ENCODE measurements at regions not wholly inside any gene's neighbourhood (a gene's known extent, or its start where the extent isn't known, plus 50 kb on each side); places are given as distances from the start of the nearest gene placed in this dataset.

DNA sequence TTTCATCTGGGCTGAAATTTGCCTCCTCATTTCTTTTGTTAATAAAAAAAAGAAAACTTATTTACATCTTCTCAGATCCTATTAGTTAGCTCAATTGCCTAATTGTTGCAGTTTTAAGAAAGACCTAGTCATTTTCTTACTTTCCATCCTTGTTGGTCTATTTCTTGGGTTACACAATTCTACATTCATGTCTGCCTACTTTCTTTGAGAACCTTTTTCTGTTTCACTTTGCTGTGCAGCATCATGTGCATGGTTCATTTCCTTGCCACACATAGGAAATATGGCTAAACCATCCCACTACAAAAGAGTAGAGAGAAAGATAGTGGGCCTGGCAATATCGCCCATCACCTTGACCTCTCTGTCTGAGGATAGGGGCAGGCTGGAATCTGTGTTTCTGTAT, 780.7 kb upstream of the FANCL start:
- Mint-ChIP-seq H3K9me3 (no peaks in the 10 kb centered on the region), H3K27ac (no peak overlapping the region), H3K4me1 (ENCODE audit: low read depth) (no peaks in the 10 kb centered on the region), H3K4me3 (no peak overlapping the region), H3K36me3 (ENCODE audit: insufficient read depth in 2 of 2) (no peaks in the 10 kb centered on the region), H3K27me3 (ENCODE audit: low read depth) (no peaks in the 10 kb centered on the region)
- DNase-seq: no peak
- no peak for ATAC-seq (replicated peaks in 1 of 2)

- no peak overlapping the region for H3K27ac Mint-ChIP-seq
- H3K9me3 Mint-ChIP-seq: no peaks in the 10 kb centered on the region
- H3K27me3 Mint-ChIP-seq (ENCODE audit: low read depth): no peaks in the 10 kb centered on the region
- H3K4me1 Mint-ChIP-seq (ENCODE audit: low read depth): no peaks in the 10 kb centered on the region
- ATAC-seq (replicated peaks in 1 of 2) (no peak), DNase-seq (no peak)
- no peaks in the 10 kb centered on the region for H3K36me3 Mint-ChIP-seq (ENCODE audit: insufficient read depth in 2 of 2)
- no peak overlapping the region for H3K4me3 Mint-ChIP-seq
Observed at GRCh38 chr2:59019566-59020159, 778.5 kb upstream of the FANCL start.

GRCh38 chr2:59018737-59019136, 777.6 kb upstream of the FANCL start:
- no peak for ATAC-seq (replicated peaks in 1 of 2)
- no peaks in the 10 kb centered on the region for H3K9me3 Mint-ChIP-seq
- H3K4me3 Mint-ChIP-seq: no peak overlapping the region
- H3K4me1 Mint-ChIP-seq (ENCODE audit: low read depth): no peaks in the 10 kb centered on the region
- DNase-seq: no peak
- H3K27me3 Mint-ChIP-seq (ENCODE audit: low read depth): no peaks in the 10 kb centered on the region
- no peak overlapping the region for H3K27ac Mint-ChIP-seq
- no peaks in the 10 kb centered on the region for H3K36me3 Mint-ChIP-seq (ENCODE audit: insufficient read depth in 2 of 2)

DNA sequence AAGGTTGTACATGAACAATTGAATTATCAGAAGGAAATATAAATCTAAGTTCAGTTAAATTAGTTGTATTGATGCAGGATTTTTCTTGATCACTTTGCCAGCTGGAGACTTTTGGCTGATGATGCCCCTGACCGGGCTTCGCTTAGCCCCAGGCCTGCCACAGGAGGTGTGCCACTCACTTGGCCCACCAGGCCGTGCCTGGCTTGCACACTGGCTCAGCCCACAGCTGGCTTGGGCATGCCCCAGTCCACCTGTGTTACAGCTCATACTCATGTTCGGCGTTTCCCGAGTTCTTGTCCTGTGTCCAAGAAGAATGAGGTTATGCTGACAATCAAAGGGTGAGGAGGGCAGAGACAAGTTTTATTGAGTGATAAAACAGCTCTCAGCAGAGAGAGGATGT, 773.9 kb upstream of the FANCL start:
- DNase-seq: no peak
- ATAC-seq (replicated peaks in 1 of 2): no peak
- Mint-ChIP-seq H3K4me3 (no peak overlapping the region), H3K27ac (no peak overlapping the region), H3K9me3 (no peaks in the 10 kb centered on the region), H3K27me3 (ENCODE audit: low read depth) (no peaks in the 10 kb centered on the region), H3K4me1 (ENCODE audit: low read depth) (no peaks in the 10 kb centered on the region), H3K36me3 (ENCODE audit: insufficient read depth in 2 of 2) (no peaks in the 10 kb centered on the region)

- Mint-ChIP-seq H3K4me3 (no peak overlapping the region), H3K27ac (no peak overlapping the region), H3K9me3 (no peaks in the 10 kb centered on the region), H3K4me1 (ENCODE audit: low read depth) (no peaks in the 10 kb centered on the region), H3K27me3 (ENCODE audit: low read depth) (no peaks in the 10 kb centered on the region), H3K36me3 (ENCODE audit: insufficient read depth in 2 of 2) (no peaks in the 10 kb centered on the region)
- DNase-seq: no peak
- ATAC-seq (replicated peaks in 1 of 2): no peak
Observed at GRCh38 chr2:59012971-59013370, 771.8 kb upstream of the FANCL start.

DNA sequence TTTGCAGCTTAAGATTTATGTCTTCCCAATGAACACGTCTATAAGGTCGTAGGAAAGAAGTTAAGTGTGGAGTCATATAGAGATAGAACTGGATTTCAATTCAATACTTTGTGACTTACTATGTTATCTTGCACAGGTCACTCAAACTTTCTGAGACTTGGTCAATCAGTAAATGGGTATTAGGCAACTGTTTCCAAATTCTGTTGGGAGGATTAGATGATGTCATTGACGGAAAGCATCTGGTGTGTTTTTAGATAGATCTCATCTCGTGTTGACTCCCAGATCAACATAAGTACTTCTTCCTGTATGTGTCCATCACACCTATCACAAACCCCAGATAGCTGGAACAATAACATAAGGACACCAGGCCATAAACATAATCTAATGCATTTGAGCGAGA, 771.1 kb upstream of the FANCL start:
- DNase-seq (no peak), ATAC-seq (replicated peaks in 1 of 2) (no peak)
- no peak overlapping the region for H3K27ac Mint-ChIP-seq
- H3K4me1 Mint-ChIP-seq (ENCODE audit: low read depth): no peaks in the 10 kb centered on the region
- no peaks in the 10 kb centered on the region for H3K9me3 Mint-ChIP-seq
- H3K36me3 Mint-ChIP-seq (ENCODE audit: insufficient read depth in 2 of 2): no peaks in the 10 kb centered on the region
- no peak overlapping the region for H3K4me3 Mint-ChIP-seq
- H3K27me3 Mint-ChIP-seq (ENCODE audit: low read depth): no peaks in the 10 kb centered on the region

- Mint-ChIP-seq H3K27me3 (ENCODE audit: low read depth) (no peaks in the 10 kb centered on the region), H3K4me1 (ENCODE audit: low read depth) (no peaks in the 10 kb centered on the region), H3K4me3 (no peak overlapping the region), H3K36me3 (ENCODE audit: insufficient read depth in 2 of 2) (no peaks in the 10 kb centered on the region), H3K27ac (no peak overlapping the region), H3K9me3 (no peaks in the 10 kb centered on the region)
- ATAC-seq (replicated peaks in 1 of 2) (no peak), DNase-seq (no peak)
Observed at GRCh38 chr2:59008950-59009349, 767.8 kb upstream of the FANCL start.

DNA sequence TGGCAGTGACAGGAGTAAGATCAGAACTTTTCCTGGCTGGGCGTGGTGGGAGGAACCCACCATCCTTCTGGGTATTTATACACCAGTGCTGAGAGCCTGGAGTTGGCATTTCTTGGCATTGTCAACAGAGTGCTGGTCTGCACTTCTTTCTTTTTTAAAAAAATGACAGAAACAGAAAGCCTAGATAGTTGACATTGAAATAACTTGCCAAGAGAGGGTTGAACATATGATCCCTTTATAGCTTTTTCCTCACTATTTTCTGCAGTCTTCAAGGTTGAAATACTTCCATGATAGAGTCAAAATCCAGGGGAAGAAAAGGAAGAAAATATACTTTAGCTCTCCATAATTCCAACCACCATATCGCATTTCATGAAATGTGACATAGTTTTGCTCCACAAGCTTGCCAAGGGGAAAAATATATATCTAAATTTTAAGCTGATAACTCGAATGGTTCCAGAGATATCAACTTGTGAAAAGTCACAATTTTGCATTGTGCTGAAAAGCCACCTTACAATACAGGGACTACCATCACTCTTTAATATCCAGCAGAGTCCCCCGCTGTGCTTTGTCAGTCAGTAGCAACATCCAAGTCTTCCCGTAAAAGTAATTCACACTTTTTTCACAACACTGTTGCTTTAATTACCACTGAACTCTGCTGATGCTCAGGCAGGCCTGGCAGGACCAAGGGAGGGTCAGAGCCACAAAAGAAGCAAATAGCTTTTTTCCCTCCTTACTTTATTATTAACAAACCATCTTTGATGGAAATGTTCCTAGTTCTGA, 764.9 kb upstream of the FANCL start:
- ATAC-seq (replicated peaks in 1 of 2) (no peak), DNase-seq (no peak)
- Mint-ChIP-seq H3K36me3 (ENCODE audit: insufficient read depth in 2 of 2) (no peaks in the 10 kb centered on the region), H3K27ac (no peak overlapping the region), H3K27me3 (ENCODE audit: low read depth) (no peaks in the 10 kb centered on the region), H3K4me1 (ENCODE audit: low read depth) (no peaks in the 10 kb centered on the region), H3K4me3 (no peak overlapping the region), H3K9me3 (peaks cover 0 to 2% of the 10 kb centered on the region in 2 donors)

DNA sequence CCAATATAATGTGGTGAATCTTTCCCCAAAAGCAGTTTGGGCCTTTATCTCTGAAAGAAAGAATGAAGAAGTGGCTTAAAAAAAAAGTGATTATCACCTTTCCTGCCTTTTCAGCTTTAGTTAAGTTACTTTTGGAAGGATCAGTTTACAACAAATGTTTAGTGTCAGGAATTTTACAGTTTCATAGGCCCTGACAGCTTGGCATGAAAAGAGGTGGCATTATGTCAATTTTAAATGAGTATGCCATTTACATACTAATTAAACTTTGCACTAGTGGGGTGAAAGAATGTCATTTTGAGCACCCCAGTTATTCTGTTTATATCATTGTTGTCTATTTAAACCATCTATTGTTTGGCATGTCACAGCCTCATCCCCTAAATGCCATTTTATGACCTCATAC, 763.5 kb upstream of the FANCL start:
- Mint-ChIP-seq H3K4me3 (no peak overlapping the region), H3K27me3 (ENCODE audit: low read depth) (no peaks in the 10 kb centered on the region), H3K4me1 (ENCODE audit: low read depth) (no peaks in the 10 kb centered on the region), H3K27ac (no peak overlapping the region), H3K9me3 (peaks cover 2% of the 10 kb centered on the region in 2 donors), H3K36me3 (ENCODE audit: insufficient read depth in 2 of 2) (no peaks in the 10 kb centered on the region)
- ATAC-seq (replicated peaks in 1 of 2) (no peak), DNase-seq (no peak)

- Mint-ChIP-seq H3K4me3 (no peak overlapping the region), H3K4me1 (ENCODE audit: low read depth) (no peaks in the 10 kb centered on the region), H3K36me3 (ENCODE audit: insufficient read depth in 2 of 2) (no peaks in the 10 kb centered on the region), H3K27ac (no peak overlapping the region), H3K9me3 (peaks cover 2 to 3% of the 10 kb centered on the region in 2 donors), H3K27me3 (ENCODE audit: low read depth) (no peaks in the 10 kb centered on the region)
- no peak for ATAC-seq (replicated peaks in 1 of 2)
- DNase-seq: no peak
Observed at GRCh38 chr2:59000796-59001195, 759.7 kb upstream of the FANCL start.

DNA sequence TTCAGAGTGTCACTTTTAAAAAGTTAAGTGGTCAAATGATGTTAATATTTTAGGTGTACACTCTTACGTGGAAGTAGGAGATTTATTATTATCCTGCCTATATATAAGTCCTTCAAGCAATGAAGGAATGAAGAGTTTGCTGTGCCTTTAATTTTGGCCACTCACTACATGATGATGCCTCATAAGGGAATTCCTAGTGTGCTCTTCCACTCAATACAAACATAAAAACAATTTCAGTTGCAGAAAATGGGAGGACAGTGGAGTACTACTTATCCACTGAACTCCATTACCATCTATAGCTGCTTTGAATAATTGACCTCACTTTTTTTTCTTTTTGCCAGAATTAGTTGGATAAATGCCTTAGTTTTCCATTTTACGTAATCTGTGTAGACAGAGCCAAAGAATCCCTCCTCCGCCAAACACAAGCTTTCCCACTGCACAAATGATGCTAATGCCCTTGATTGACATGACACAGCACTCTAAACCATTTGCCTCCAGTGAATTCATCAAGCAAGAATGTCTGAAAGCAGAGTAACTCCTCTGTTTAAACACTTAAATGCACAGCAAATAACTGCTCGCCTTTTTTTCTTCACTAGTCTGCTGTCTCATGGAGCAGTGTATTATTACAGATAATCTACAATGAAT, 751.1 kb upstream of the FANCL start:
- Mint-ChIP-seq H3K27ac (no peak overlapping the region), H3K36me3 (ENCODE audit: insufficient read depth in 2 of 2) (no peaks in the 10 kb centered on the region), H3K4me1 (ENCODE audit: low read depth) (no peaks in the 10 kb centered on the region), H3K27me3 (ENCODE audit: low read depth) (no peaks in the 10 kb centered on the region), H3K4me3 (no peak overlapping the region), H3K9me3 (peaks cover 0 to 2% of the 10 kb centered on the region in 2 donors)
- ATAC-seq (replicated peaks in 1 of 2) (no peak), DNase-seq (no peak)

DNA sequence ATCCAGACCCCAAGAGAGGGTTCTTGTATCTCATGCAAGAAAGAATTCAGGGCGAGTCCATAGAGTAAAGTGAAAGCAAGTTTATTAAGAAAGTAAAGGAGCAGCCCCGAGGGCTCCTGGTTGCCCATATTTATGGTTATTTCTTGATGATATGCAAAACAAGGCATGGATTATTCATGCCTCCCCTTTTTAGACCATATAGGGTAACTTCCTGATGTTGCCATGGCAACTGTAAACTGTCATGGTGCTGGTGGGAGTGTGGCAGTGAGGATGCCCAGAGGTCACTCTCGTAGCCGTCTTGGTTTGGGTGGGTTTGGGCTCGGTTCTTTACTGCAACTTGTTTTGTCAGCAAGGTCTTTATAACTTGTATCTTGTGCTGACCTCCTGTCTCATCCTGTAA, 750.2 kb upstream of the FANCL start:
- ATAC-seq (replicated peaks in 1 of 2) (no peak), DNase-seq (no peak)
- no peak overlapping the region for H3K27ac Mint-ChIP-seq
- H3K4me3 Mint-ChIP-seq: no peak overlapping the region
- no peaks in the 10 kb centered on the region for H3K27me3 Mint-ChIP-seq (ENCODE audit: low read depth)
- H3K9me3 Mint-ChIP-seq: no peaks in the 10 kb centered on the region
- no peaks in the 10 kb centered on the region for H3K36me3 Mint-ChIP-seq (ENCODE audit: insufficient read depth in 2 of 2)
- no peaks in the 10 kb centered on the region for H3K4me1 Mint-ChIP-seq (ENCODE audit: low read depth)

DNA sequence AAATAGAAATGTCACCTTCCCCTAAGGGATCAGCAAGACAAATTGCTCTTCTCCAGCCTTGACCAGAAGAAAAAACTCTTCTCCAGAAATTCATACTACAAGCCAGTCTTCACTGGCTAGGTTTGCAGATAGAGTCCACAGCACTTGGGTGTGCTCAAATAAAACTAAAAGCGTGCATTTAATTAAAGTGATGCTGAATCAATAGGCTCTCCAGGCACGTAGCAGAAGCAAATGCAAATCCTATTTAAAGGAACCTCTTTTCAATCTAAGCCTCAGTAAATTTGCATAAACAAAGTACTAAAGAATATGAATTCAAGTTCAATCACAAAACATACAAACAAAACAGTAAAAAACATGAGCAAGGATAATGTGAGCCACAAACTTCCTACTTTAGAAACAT, 744.4 kb upstream of the FANCL start:
- ATAC-seq (replicated peaks in 1 of 2) (no peak), DNase-seq (no peak)
- H3K36me3 Mint-ChIP-seq (ENCODE audit: insufficient read depth in 2 of 2): no peaks in the 10 kb centered on the region
- no peak overlapping the region for H3K4me3 Mint-ChIP-seq
- no peaks in the 10 kb centered on the region for H3K4me1 Mint-ChIP-seq (ENCODE audit: low read depth)
- H3K27ac Mint-ChIP-seq: no peak overlapping the region
- no peaks in the 10 kb centered on the region for H3K27me3 Mint-ChIP-seq (ENCODE audit: low read depth)
- H3K9me3 Mint-ChIP-seq: no peaks in the 10 kb centered on the region

- DNase-seq: no peak
- Mint-ChIP-seq H3K27ac (no peak overlapping the region), H3K27me3 (ENCODE audit: low read depth) (no peaks in the 10 kb centered on the region), H3K9me3 (no peaks in the 10 kb centered on the region), H3K36me3 (ENCODE audit: insufficient read depth in 2 of 2) (no peaks in the 10 kb centered on the region), H3K4me3 (no peak overlapping the region), H3K4me1 (ENCODE audit: low read depth) (no peaks in the 10 kb centered on the region)
- peak in 1 of 2 donors; percentile 51 for ATAC-seq (replicated peaks in 1 of 2)
Observed at GRCh38 chr2:58984731-58985130, 743.6 kb upstream of the FANCL start.

Data from activated T-cell treated with anti-CD3 and anti-CD28 coated beads, Interleukin-2, amount 50 U/mL, for 72 hours (primary cell).